WI38 (cell line): ENCODE measurements at regions not wholly inside any gene's neighbourhood (a gene's known extent, or its start where the extent isn't known, plus 50 kb on each side); places are given as distances from the start of the nearest gene placed in this dataset.
"Not testable (repeated sequence)": the region's sequence is repeated elsewhere in the genome, so short reads cannot be mapped to it uniquely, and the experiment has no call there.

Experiments
- H3K4me3 ChIP-seq: 2 replicates; pipeline ENCODE4 v1.5.1; 2011; ENCODE audit warnings: low read depth, mild to moderate bottlenecking, control low read depth, low read length
- CTCF ChIP-seq: IDR thresholded peaks from 2 replicates; pipeline ENCODE4 v1.5.1; 2012; ENCODE audit warnings: low read depth, mild to moderate bottlenecking, control low read depth, low read length

- TF ChIP-seq CTCF: no peak
- H3K4me3 ChIP-seq: no peak overlapping the region
Observed at GRCh38 chr5:142400415-142400814, 75.6 kb upstream of the SPRY4 start.

GRCh38 chr5:142399891-142400290, 75.1 kb upstream of the SPRY4 start:
- no peak for TF ChIP-seq CTCF
- no peak overlapping the region for H3K4me3 ChIP-seq

- no peak overlapping the region for H3K4me3 ChIP-seq
- TF ChIP-seq CTCF: no peak
Observed at GRCh38 chr5:142398730-142399055, 73.9 kb upstream of the SPRY4 start.

- not testable (repeated sequence) for H3K4me3 ChIP-seq
Observed at GRCh38 chr5:142398011-142398729, 73.3 kb upstream of the SPRY4 start.

GRCh38 chr5:142397178-142397577, 72.4 kb upstream of the SPRY4 start:
- no peak overlapping the region for H3K4me3 ChIP-seq
- no peak for TF ChIP-seq CTCF

- TF ChIP-seq CTCF: no peak
- no peak overlapping the region for H3K4me3 ChIP-seq
Observed at GRCh38 chr5:142396436-142397038, 71.7 kb upstream of the SPRY4 start.

GRCh38 chr5:142395334-142395733, 70.5 kb upstream of the SPRY4 start:
- TF ChIP-seq CTCF: no peak
- H3K4me3 ChIP-seq: no peak overlapping the region
